GM12878 (cell line): ENCODE measurements at regions not wholly inside any gene's neighbourhood (a gene's known extent, or its start where the extent isn't known, plus 50 kb on each side); places are given as distances from the start of the nearest gene placed in this dataset.

ENCODE experiments used
- E4F1 ChIP-seq: fragments of 450-650 bp; IDR thresholded peaks from 2 replicates; pipeline ENCODE4 v1.6.1; 2018; ENCODE audit warnings: borderline replicate concordance, mild to moderate bottlenecking; ENCODE audit not compliant: partially characterized antibody
- HDGF ChIP-seq: fragments of 450-650 bp; IDR thresholded peaks from 2 replicates; pipeline ENCODE4 v1.6.1; 2016; ENCODE audit warnings: antibody characterized with exemption
- MXI1 ChIP-seq: fragments of 150-350 bp; IDR thresholded peaks from 2 replicates; pipeline ENCODE4 v1.6.1; 2011; ENCODE audit warnings: low read depth, mild to moderate bottlenecking, inconsistent platforms, low read length, improper control_type of control experiment
- RCOR1 ChIP-seq: conservative IDR thresholded peaks from 2 replicates; pipeline ENCODE4 v1.6.1; 2012; ENCODE audit warnings: low read depth, low read length, improper control_type of control experiment
- SKIL ChIP-seq: fragments of 450-650 bp; IDR thresholded peaks from 2 replicates; pipeline ENCODE4 v1.6.1; 2017; ENCODE audit warnings: mild to moderate bottlenecking, low read depth, inconsistent platforms; ENCODE audit not compliant: poor library complexity, severe bottlenecking
- SPI1 ChIP-seq: IDR thresholded peaks from 2 replicates; pipeline ENCODE4 v1.6.1; 2011; ENCODE audit warnings: low read depth, mild to moderate bottlenecking, low read length, moderate library complexity, borderline replicate concordance; ENCODE audit not compliant: insufficient read depth
- TAF1 ChIP-seq: IDR thresholded peaks from 2 replicates; pipeline ENCODE4 v1.6.1; 2011; ENCODE audit warnings: mild to moderate bottlenecking, low read depth, low read length, borderline replicate concordance

- TF ChIP-seq MXI1 (no peak), SKIL (no peak), HDGF (no peak), RCOR1 (no peak), E4F1 (no peak), TAF1 (no peak), SPI1 (no peak)
These were observed 121.5 kb upstream of the SPATS2L start for GRCh38 chr2:200184748-200185627.
